ACC112 (cell line): ENCODE measurements at regions not wholly inside any gene's neighbourhood (a gene's known extent, or its start where the extent isn't known, plus 50 kb on each side); places are given as distances from the start of the nearest gene placed in this dataset.

Source experiments
- H2AFZ ChIP-seq: fragments of 200-600 bp; sonication (generic); one replicate; pipeline ENCODE4 v1.6.0; 2017; ENCODE audit warnings: antibody characterized with exemption, low read length; ENCODE audit not compliant: unreplicated experiment
- H3K27ac ChIP-seq: fragments of 200-600 bp; sonication (generic); 2 replicates; pipeline ENCODE4 v1.5.1; 2014; ENCODE audit warnings: low read depth, mild to moderate bottlenecking, antibody characterized with exemption, low read length, moderate library complexity
- H3K27me3 ChIP-seq: fragments of 200-600 bp; sonication (generic); 2 replicates; pipeline ENCODE4 v1.6.1; 2014; ENCODE audit warnings: mild to moderate bottlenecking, antibody characterized with exemption, low read length, moderate library complexity, mixed read lengths; ENCODE audit not compliant: insufficient read depth
- H3K36me3 ChIP-seq: fragments of 200-600 bp; sonication (generic); 2 replicates; pipeline ENCODE4 v1.6.1; 2016; ENCODE audit warnings: mild to moderate bottlenecking, antibody characterized with exemption, low read length, moderate library complexity, mixed read lengths; ENCODE audit not compliant: insufficient read depth
- H3K4me1 ChIP-seq: fragments of 200-600 bp; sonication (generic); one replicate; pipeline ENCODE4 v1.6.1; 2016; ENCODE audit warnings: low read length, mixed read lengths; ENCODE audit not compliant: insufficient read depth, unreplicated experiment, control insufficient read depth
- H3K4me3 ChIP-seq: fragments of 200-600 bp; sonication (generic); 2 replicates; pipeline ENCODE4 v1.5.1; 2014; ENCODE audit warnings: mild to moderate bottlenecking, low read depth, low read length
- H3K79me2 ChIP-seq: fragments of 200-600 bp; sonication (generic); one replicate; pipeline ENCODE4 v1.6.0; 2016; ENCODE audit warnings: low read length; ENCODE audit not compliant: control insufficient read depth, unreplicated experiment, insufficient read depth

DNA sequence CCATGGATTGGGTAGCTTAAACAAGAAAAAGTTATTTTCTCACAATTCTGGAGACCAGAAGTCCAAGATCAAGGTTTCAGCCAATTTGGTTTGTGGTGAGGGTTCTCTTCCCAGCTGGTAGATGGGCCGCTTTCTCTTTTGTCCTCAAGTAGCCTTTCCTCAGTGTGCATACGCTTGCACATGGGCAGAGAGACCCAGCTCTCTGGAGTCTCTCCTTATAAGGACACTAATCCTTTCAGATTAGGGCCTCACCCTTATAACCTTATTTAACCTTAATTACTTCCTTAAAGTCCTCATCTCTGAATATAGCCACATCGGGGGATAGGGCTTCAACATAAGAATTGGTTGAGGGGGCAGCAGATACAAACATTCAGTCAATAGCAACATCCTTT is 68.4 kb upstream of the NLK start:
- H3K79me2 ChIP-seq, result no peaks in the 10 kb centered on the region
- no peaks in the 10 kb centered on the region for H3K36me3 ChIP-seq
- no peak overlapping the region for H3K4me3 ChIP-seq
- H3K4me1 ChIP-seq, result peaks cover 27% of the 10 kb centered on the region
- no peak overlapping the region for H3K27ac ChIP-seq
- 0 out of 2 replicates have a peak, but pooled peaks cover 6% of the 10 kb centered on the region for H3K27me3 ChIP-seq
- H2AFZ ChIP-seq, result no peak overlapping the region

DNA sequence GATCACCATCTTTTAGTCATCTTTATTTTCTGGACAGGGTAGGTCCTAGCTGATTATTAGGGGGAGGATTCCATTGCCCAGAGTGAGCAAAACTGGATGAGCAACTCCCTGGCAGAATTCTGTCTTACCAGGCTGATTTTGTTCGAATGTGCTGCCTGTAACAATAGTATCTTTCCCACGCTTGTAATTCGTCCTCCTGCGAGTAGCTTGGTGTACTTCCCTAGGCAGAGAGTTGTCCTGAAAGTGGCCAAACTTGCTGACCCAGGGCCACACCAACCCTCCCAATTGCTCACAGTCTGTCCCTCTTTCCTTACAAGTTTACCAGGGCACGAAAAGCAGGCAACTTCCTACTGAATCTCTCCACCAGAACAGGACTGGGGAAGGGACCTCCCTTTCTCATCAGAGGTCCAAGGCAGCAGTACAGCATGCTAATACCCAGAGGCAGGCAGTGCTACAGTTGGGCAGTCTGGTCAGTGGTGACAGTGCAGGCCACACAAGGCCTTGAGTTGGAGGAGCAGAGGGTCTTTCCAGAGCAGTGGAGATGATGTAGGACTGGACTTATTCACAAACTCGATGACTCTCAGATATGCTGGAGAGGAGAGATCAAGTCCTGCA is 67.8 kb upstream of the NLK start:
- no peak overlapping the region for H3K27ac ChIP-seq

DNA sequence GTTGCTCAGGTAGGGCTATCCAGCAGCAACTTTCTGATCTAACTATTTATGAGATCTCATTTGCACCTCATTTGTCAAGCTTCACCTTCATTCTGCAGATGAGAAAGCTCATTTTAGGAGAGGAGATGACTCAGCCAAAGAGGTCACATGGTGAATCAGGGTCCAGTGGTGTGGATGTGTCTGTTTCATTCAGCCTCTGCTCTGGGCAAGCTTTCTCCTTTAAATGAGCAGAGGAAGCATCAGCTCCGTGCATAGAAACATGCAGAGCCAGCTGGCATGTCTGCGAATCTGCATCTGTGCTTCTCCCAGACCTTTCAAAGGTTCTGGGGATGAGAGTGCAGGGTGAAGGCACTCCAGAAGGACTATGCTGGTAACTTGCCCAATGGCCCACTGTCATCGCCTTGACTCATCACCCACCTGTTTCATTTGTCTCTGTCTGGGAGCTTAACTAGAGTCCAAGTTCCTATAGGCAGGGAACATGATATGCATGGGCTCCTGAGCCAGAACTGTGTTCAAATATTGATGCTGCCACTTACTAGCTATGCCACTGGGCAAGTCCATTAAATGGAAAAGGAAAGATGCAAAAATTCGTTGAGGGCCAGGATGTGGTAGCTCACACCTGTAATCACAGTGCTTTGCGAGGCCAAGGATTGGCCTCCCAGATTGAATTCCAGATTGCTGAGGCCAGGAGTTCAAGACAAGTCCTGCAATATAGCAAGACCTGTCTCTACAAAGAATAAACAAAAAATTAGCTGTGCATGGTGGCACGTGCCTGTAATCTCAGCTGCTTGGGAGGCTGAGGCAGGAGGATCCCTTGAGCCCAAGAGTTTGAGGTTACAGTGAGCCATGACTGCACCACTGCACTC is 67.1 kb upstream of the NLK start:
- Histone ChIP-seq H3K4me3 (no peak overlapping the region), H3K79me2 (no peaks in the 10 kb centered on the region), H2AFZ (no peak overlapping the region), H3K27me3 (0 out of 2 replicates have a peak, but pooled peaks cover 2% of the 10 kb centered on the region), H3K27ac (no peak overlapping the region), H3K4me1 (peaks cover 34% of the 10 kb centered on the region), H3K36me3 (no peaks in the 10 kb centered on the region)

More for the DNA sequence above, 67.8 kb upstream of the NLK start:
- H3K36me3 ChIP-seq, result no peaks in the 10 kb centered on the region
- H3K4me3 ChIP-seq, result no peak overlapping the region
- H2AFZ ChIP-seq, result no peak overlapping the region
- H3K79me2 ChIP-seq, result no peaks in the 10 kb centered on the region
- H3K4me1 ChIP-seq, result peaks cover 32% of the 10 kb centered on the region
- H3K27me3 ChIP-seq, result 0 out of 2 replicates have a peak, but pooled peaks cover 6% of the 10 kb centered on the region

DNA sequence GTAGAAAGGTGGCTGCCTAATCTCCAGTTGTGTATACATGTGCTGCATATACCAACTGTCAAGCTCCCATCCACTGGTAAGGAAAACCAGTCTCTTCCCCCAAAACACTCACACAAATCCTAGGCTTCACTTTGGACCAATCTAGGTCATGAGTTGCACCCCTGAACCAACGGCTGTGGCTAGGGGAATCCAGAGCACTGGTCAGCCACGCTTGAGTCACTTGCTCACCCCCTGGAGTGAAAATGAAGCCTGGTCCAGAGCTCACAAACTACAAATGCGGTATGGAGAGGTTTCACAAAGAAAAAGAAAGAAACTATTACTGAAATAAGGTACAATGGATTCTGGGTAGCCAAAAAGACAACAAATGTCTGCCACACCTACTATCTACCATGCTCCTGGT is 66.1 kb upstream of the NLK start:
- Histone ChIP-seq H3K27ac (no peak overlapping the region), H3K4me1 (peaks cover 37% of the 10 kb centered on the region), H3K27me3 (no peaks in the 10 kb centered on the region), H3K4me3 (no peak overlapping the region), H2AFZ (no peak overlapping the region), H3K79me2 (no peaks in the 10 kb centered on the region), H3K36me3 (no peaks in the 10 kb centered on the region)

DNA sequence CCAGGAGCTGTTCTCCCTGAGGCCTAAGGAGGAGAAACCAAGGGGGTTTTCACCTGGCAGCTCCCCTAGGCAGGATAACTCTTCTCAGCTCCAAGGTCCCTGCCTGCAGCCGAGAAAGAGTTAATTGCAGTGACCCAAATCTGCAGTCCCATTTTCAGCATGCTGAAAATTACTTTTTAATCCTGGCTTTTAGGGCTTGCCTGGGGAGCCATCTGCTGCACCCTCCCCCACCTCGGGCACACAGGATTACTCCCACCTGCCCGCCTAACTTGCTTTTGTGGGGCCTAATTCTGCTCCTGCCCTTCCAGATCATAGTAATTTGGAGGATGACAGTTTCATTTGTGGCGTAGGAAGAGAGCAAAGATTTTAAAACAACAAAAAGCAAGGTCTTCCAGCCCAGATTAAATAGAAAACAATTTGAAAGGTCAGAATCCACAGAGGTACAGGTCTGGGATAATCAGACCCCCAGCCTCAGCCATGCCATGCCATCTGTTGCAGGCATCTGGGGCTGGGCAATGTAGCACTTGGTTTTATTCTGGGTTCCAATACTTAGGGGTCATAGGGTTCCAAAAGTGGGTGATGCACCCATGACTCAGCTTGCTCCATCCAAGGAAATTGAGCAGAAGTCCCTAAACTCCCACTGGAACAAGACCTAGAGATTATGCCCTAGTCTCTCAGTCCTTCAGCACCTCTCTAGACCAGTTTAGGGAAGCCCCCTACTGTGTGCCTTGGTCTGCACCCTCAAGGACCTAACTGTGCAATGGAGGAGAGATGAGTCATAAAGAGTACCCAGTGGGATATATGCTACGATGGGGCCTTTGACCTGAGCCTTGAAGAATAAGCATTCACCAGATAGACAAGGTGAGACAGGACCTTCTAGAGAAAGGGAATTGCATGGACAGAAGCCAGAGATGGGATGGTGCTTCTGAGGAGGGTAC is 64.5 kb upstream of the NLK start:
- Histone ChIP-seq H3K36me3 (no peaks in the 10 kb centered on the region), H3K27me3 (no peaks in the 10 kb centered on the region), H3K4me3 (no peak overlapping the region), H2AFZ (no peak overlapping the region), H3K79me2 (no peaks in the 10 kb centered on the region), H3K27ac (no peak overlapping the region), H3K4me1 (peaks cover 37% of the 10 kb centered on the region)

DNA sequence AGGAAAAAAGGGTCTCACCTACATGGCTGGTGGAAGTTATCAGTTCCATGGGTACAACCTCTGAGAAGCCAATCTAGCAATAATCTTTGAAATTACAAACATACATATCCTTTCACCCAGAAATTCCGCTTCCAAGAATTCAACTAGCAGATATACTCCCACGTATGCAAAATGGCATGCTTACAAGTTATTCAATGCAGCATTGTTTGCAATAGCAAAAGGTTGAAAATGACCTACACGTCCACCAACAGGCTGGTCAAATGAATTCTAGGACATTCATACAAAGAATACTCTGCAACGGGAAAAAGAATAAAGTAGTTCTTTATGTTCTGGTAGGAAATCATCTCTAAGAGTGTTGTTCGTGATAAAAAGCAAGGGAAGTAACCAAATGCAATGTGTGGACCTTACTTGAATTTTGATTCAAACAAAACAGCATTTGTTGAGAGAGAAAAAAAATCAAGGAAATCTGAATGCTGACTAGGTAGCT is 63.7 kb upstream of the NLK start:
- no peaks in the 10 kb centered on the region for H3K79me2 ChIP-seq
- H2AFZ ChIP-seq, result no peak overlapping the region
- H3K27ac ChIP-seq, result no peak overlapping the region
- H3K4me1 ChIP-seq, result peaks cover 37% of the 10 kb centered on the region
- H3K27me3 ChIP-seq, result no peaks in the 10 kb centered on the region
- H3K4me3 ChIP-seq, result no peak overlapping the region
- no peaks in the 10 kb centered on the region for H3K36me3 ChIP-seq

DNA sequence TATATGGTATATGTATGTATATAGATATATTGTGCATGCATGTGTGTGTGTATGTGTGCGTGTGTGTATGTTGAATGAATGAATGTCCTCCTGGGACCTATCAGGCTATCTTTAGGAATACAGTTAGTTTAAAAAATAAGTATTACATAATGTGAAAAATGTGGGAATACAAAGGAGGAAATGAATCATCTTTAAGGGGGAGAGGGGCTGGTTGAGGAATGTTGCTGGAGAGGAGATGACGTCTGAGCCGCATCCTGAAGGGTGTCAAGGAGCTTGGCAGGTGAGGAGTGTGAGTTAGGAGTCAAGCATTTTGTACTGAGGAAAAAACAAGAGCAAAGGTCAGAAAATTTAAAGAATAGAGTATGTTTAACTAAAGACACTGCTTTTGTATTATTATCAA is 62.4 kb upstream of the NLK start:
- Histone ChIP-seq H3K4me1 (peaks cover 30% of the 10 kb centered on the region), H3K79me2 (no peaks in the 10 kb centered on the region), H3K4me3 (no peak overlapping the region), H2AFZ (no peak overlapping the region), H3K27ac (peak overlapping the region; percentile 39; the same call in 1 of the 2 replicates), H3K27me3 (no peaks in the 10 kb centered on the region), H3K36me3 (no peaks in the 10 kb centered on the region)

DNA sequence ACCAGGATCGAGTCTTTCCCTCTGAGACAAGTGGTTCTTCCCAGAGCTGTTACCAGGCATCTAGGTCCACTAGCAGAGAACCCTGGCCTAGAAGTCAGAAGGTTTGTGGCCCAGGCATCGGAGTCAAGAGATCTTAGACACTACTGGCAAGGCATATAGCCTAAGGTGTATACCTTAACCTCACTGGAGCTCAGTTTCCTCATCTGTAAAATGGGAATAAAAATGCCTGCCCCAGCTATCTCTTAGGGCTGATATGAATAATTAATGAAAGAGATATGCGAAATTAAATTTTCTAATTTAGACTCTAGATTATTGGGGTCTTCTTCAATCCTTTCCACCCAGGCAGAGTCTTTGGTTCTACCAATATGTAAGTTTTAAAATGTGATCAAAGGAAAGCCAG is 60.5 kb upstream of the NLK start:
- no peaks in the 10 kb centered on the region for H3K36me3 ChIP-seq
- H3K79me2 ChIP-seq, result no peaks in the 10 kb centered on the region
- no peak overlapping the region for H3K4me3 ChIP-seq
- H2AFZ ChIP-seq, result no peak overlapping the region
- H3K27ac ChIP-seq, result no peak overlapping the region
- H3K27me3 ChIP-seq, result no peaks in the 10 kb centered on the region
- H3K4me1 ChIP-seq, result peaks cover 25% of the 10 kb centered on the region

DNA sequence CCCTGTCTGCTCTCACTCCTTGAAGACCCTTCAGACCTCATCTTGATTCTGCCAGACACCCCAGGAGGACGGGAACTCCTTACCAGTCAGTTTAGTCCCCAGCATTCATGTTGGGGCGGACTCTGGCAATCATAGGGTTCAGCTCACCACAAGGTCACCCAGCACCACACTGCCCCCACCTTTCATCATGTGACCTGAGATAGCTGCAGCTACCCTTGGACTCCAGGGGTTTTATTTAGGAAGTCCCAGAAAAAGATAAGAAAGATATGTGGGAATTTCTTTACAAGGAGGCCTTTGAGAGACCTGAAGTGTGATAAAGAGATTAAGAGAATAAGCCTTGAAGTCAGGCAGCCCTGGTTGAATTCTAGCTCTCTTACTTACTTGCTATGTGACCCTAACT is 59.8 kb upstream of the NLK start:
- peaks cover 22% of the 10 kb centered on the region for H3K4me1 ChIP-seq

DNA sequence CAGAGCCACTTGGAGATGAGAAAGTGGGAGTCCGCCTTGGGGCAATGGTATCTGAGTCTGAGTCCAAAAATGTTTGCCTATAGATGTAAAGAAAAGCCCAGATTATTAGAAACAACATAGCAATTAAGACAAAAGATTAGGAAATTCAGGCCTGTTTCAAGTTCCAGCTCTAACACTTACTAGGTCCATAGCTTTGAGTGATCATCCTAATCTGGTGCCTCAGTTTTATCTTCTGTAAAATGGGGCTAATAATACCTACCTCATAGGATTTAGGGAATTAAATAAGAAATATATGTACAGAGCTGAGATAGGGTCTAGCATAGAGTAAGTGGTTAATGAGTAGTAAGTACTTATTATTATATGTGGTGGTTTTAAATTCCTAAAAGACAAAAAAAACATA is 58.6 kb upstream of the NLK start:
- no peaks in the 10 kb centered on the region for H3K27me3 ChIP-seq

More for the DNA sequence above, 59.8 kb upstream of the NLK start:
- H2AFZ ChIP-seq, result no peak overlapping the region
- no peaks in the 10 kb centered on the region for H3K79me2 ChIP-seq
- H3K27ac ChIP-seq, result no peak overlapping the region
- H3K27me3 ChIP-seq, result no peaks in the 10 kb centered on the region
- H3K4me3 ChIP-seq, result no peak overlapping the region
- H3K36me3 ChIP-seq, result no peaks in the 10 kb centered on the region

More for the DNA sequence above, 58.6 kb upstream of the NLK start:
- H3K36me3 ChIP-seq, result no peaks in the 10 kb centered on the region
- no peak overlapping the region for H3K27ac ChIP-seq
- peaks cover 14% of the 10 kb centered on the region for H3K4me1 ChIP-seq
- no peaks in the 10 kb centered on the region for H3K79me2 ChIP-seq
- H2AFZ ChIP-seq, result no peak overlapping the region
- H3K4me3 ChIP-seq, result no peak overlapping the region
